HG02981 (cell line): ENCODE measurements at regions not wholly inside any gene's neighbourhood (a gene's known extent, or its start where the extent isn't known, plus 50 kb on each side); places are given as distances from the start of the nearest gene placed in this dataset.
"Not testable (repeated sequence)": the region's sequence is repeated elsewhere in the genome, so short reads cannot be mapped to it uniquely, and the experiment has no call there.

Experiments
- ATAC-seq: cut with Tn5 transposase; IDR thresholded peaks from one replicate; pipeline ENCODE4 v1.9.1; 2021; ENCODE audit warnings: mild to moderate bottlenecking, moderate library complexity; ENCODE audit not compliant: unreplicated experiment

GRCh38 chr7:96562458-96562857 lies 147.2 kb downstream of the SEM1 start:
- no peak for ATAC-seq

GRCh38 chr7:96561892-96562291 lies 147.8 kb downstream of the SEM1 start:
- no peak for ATAC-seq

- no peak for ATAC-seq
These were observed 151.1 kb downstream of the SEM1 start for GRCh38 chr7:96558530-96558929.

- ATAC-seq, result no peak
These were observed 151.6 kb downstream of the SEM1 start for GRCh38 chr7:96558093-96558492.

GRCh38 chr7:96557598-96557997 lies 152.0 kb downstream of the SEM1 start:
- ATAC-seq, result not testable (repeated sequence)

- ATAC-seq, result no peak
These were observed 161.0 kb downstream of the SEM1 start for GRCh38 chr7:96548664-96549063.

- ATAC-seq, result no peak
These were observed 162.3 kb downstream of the SEM1 start for GRCh38 chr7:96547371-96547811.

GRCh38 chr7:96546426-96546825 lies 163.2 kb downstream of the SEM1 start:
- no peak for ATAC-seq

GRCh38 chr7:96539471-96539870 lies 170.2 kb downstream of the SEM1 start:
- ATAC-seq, result no peak

GRCh38 chr7:96538632-96539031 lies 171.0 kb downstream of the SEM1 start:
- ATAC-seq, result no peak

GRCh38 chr7:96534221-96534620 lies 175.4 kb downstream of the SEM1 start:
- ATAC-seq, result no peak

GRCh38 chr7:96532428-96532935 lies 177.2 kb downstream of the SEM1 start:
- ATAC-seq, result no peak

GRCh38 chr7:96531331-96531730 lies 178.3 kb downstream of the SEM1 start:
- no peak for ATAC-seq

- ATAC-seq, result no peak
These were observed 178.9 kb downstream of the SEM1 start for GRCh38 chr7:96530786-96531185.

GRCh38 chr7:96527133-96527827 lies 182.4 kb downstream of the SEM1 start:
- ATAC-seq, result no peak

- ATAC-seq, result no peak
These were observed 183.2 kb downstream of the SEM1 start for GRCh38 chr7:96526496-96526895.

- ATAC-seq, result no peak
These were observed 188.4 kb downstream of the SEM1 start for GRCh38 chr7:96521068-96521894.

- ATAC-seq, result no peak
These were observed 186.5 kb upstream of the SLC25A13 start for GRCh38 chr7:96508371-96508770.

GRCh38 chr7:96503597-96503996 lies 181.7 kb upstream of the SLC25A13 start:
- ATAC-seq, result no peak

GRCh38 chr7:96501318-96501717 lies 179.4 kb upstream of the SLC25A13 start:
- ATAC-seq, result no peak

- ATAC-seq, result no peak
These were observed 177.6 kb upstream of the SLC25A13 start for GRCh38 chr7:96499532-96499931.

- no peak for ATAC-seq
These were observed 175.7 kb upstream of the SLC25A13 start for GRCh38 chr7:96497567-96497966.
